Effector CD8-positive, alpha-beta T cell (primary cell): ENCODE measurements at regions not wholly inside any gene's neighbourhood (a gene's known extent, or its start where the extent isn't known, plus 50 kb on each side); places are given as distances from the start of the nearest gene placed in this dataset.

Experiments
- DNase-seq: peaks from one replicate; lab custom pipeline; 2025; lab: John Stamatoyannopoulos, UW

DNA sequence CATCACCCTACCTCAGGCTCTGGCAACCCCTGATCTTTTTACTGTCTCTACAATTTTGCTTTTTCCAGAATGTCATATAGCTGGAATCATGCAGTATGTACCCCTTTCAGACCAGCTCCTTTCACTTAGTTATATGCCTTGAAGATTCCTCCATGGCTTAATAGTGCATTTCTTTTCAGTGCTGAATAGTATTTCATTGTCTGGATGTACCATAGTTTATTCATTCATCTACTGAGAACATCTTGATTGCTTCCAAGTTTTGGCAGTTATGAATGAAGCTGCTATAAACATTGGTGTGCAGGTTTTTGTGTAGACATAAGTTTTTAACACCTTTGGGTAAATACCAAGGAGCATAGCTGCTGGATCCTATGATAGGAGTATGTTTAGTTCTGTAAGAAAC, 50.8 kb upstream of the ANP32A start:
- DNase-seq = no peak

DNA sequence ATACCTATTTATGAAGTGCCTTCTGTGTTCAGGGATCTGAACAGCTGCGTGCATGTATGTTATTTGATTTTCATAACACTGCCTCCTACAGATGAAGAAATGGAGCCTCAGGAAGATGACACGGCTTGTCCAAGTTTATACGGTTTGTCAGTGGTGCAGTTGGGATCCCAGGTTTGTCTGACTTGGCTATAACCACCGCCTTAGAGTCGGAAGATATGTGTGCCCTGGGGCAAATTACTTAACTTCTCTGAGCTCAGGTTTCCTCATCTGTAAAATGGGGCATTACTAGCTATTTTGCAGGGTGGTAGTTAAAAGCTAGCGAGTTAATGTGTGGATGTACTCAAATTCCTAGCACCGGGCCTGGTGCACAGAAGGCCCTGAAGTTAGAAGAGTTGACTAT, 54.1 kb upstream of the ANP32A start:
- DNase-seq = no peak

DNA sequence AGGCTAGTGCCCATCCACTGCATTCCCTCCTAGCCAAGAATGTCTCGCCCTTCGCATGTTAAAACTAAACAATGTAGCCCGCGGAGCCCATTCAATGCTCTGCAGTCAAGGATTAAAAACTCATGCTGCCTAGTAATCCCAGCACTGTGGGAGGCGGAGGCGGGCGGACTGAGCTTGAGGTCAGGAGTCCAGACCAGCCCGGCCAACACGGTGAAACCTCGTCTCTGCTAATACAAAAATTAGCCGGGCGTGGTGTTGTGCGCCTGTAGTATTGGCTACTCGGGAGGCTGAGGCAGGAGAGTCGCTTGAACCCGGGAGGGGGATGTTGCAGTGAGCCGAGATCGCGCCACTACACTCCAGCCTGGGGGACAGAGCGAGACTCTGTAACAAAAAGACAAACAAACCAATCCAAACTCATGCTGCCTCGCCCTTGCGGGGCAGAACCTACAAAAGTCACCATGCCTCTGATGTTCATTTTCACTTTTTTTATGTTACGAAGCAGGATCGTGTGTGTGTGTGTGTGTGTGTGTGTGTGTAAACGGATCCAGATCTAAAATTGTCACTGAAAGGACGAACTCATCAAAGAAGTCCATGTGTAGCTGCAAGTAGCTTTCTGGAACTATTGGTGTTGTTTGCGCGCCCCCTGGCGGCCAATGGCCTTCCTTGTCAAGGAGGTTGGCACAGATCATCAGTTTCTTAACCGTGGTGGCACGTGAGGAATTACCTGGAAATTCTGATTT, 54.8 kb upstream of the SPESP1 start:
- DNase-seq = peak; percentile 91

DNA sequence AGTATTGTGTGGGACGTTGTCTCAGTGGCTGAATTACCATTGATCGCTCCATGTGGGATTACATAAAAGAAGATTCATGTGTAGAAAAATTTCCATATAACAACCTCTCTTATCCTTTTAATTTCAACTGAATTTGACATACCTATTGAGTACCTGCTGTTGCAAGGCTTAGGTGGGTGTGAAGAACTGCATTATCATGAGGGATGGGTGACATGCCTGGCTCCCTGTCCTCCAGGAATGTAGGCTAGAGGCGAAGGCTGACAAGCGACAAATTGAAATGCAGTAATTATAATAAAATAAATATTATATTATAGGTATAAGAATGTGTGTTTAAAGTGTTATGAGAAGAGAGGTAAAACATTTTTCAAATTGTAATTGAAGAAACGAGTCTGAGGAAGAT, 52.7 kb upstream of the SPESP1 start:
- no peak for DNase-seq

DNA sequence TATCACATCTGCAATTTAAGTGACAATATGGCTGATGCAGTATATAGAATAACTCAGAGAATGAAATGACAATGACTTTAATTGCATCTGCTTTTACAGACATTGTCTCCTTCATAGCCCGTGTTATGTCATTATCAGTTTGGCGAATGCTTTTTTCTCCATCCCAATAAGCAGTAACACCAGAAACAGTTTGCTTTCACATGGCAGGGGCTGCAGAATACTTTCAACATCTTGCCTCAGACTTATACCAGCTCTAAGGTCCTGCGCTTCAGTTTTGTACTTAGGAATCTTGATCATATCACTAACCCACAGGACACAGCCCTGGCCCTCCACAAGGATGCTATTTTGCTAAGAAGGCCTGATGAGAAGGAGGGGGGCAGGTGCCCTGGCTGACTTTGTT, 49.9 kb upstream of the SPESP1 start:
- DNase-seq = no peak
